Hepatocyte (in vitro differentiated cells): ENCODE measurements at regions not wholly inside any gene's neighbourhood (a gene's known extent, or its start where the extent isn't known, plus 50 kb on each side); places are given as distances from the start of the nearest gene placed in this dataset.
A peak's percentile ranks its signal among the peaks of the same experiment; 100 is the strongest.
"Not testable (repeated sequence)": the region's sequence is repeated elsewhere in the genome, so short reads cannot be mapped to it uniquely, and the experiment has no call there.

Experiments used
- DNase-seq: peaks from one replicate; pipeline ENCODE4 v3.0.0-alpha.2; 2016; ENCODE audit warnings: low spot score
- H2AFZ ChIP-seq: fragments of 200-600 bp; sonication (generic); 2 replicates; pipeline ENCODE4 v1.6.0; 2016; ENCODE audit warnings: antibody characterized with exemption, mild to moderate bottlenecking
- H3K27ac ChIP-seq: fragments of 200-600 bp; sonication (generic); 2 replicates; pipeline ENCODE4 v1.5.1; 2016; ENCODE audit warnings: mild to moderate bottlenecking
- H3K27me3 ChIP-seq: fragments of 200-600 bp; sonication (generic); 2 replicates; pipeline ENCODE4 v1.6.1; 2016
- H3K36me3 ChIP-seq: fragments of 200-600 bp; sonication (generic); replicated peaks from 2 replicates; pipeline ENCODE4 v1.5.1; 2016; ENCODE audit warnings: low read depth; ENCODE audit not compliant: insufficient read depth
- H3K4me1 ChIP-seq: fragments of 200-600 bp; sonication (generic); 2 replicates; pipeline ENCODE4 v1.5.1; 2016; ENCODE audit warnings: mild to moderate bottlenecking, moderate library complexity; ENCODE audit not compliant: insufficient read depth
- H3K4me2 ChIP-seq: fragments of 200-600 bp; sonication (generic); 2 replicates; pipeline ENCODE4 v1.6.0; 2016
- H3K4me3 ChIP-seq: fragments of 200-600 bp; sonication (generic); 2 replicates; pipeline ENCODE4 v1.5.1; 2016; ENCODE audit warnings: mild to moderate bottlenecking
- H3K79me2 ChIP-seq: fragments of 200-600 bp; sonication (generic); 2 replicates; pipeline ENCODE4 v1.6.0; 2017; ENCODE audit warnings: mild to moderate bottlenecking
- H3K9me2 ChIP-seq: fragments of 200-600 bp; sonication (generic); replicated peaks from 2 replicates; pipeline ENCODE4 v1.6.0; 2017; ENCODE audit warnings: mild to moderate bottlenecking; ENCODE audit not compliant: insufficient read depth
- H3K9me3 ChIP-seq: fragments of 200-600 bp; sonication (generic); 2 replicates; pipeline ENCODE4 v1.5.1; 2016; ENCODE audit warnings: low read depth, mild to moderate bottlenecking
- H4K20me1 ChIP-seq: fragments of 200-600 bp; sonication (generic); 2 replicates; pipeline ENCODE4 v1.6.0; 2016; ENCODE audit warnings: mild to moderate bottlenecking; ENCODE audit not compliant: insufficient read depth, poor library complexity, severe bottlenecking
- EZH2 ChIP-seq: fragments of 200-600 bp; sonication (generic); IDR thresholded peaks from 2 replicates; pipeline ENCODE4 v1.6.1; 2016; ENCODE audit warnings: antibody characterized with exemption, mild to moderate bottlenecking, borderline replicate concordance
- EZH2phosphoT487 ChIP-seq: fragments of 200-600 bp; sonication (generic); IDR thresholded peaks from one replicate; pipeline ENCODE4 v1.6.1; 2018; ENCODE audit warnings: antibody characterized with exemption, mild to moderate bottlenecking, low read depth, moderate library complexity; ENCODE audit not compliant: unreplicated experiment, severe bottlenecking
- WGBS: methylation state at CpG from one replicate; pipeline ENCODE4 v1.1.6; 2016; ENCODE audit warnings: low lambda C conversion rate; ENCODE audit errors: missing lambda C conversion rate; 5-methylcytosine and 5-hydroxymethylcytosine counted together
- TF ChIP-seq, protein P1 (sequence below): fragments of 200-600 bp; sonication (generic); IDR thresholded peaks from 2 replicates; pipeline ENCODE4 v1.5.1; 2016; ENCODE audit warnings: antibody characterized with exemption, mild to moderate bottlenecking; ENCODE audit not compliant: poor library complexity

- no peaks in the 10 kb centered on the region for H3K79me2 ChIP-seq
- peak overlapping the region; percentile 13 for H3K4me2 ChIP-seq
- no peak for TF ChIP-seq EZH2
- TF ChIP-seq, protein P1, sequence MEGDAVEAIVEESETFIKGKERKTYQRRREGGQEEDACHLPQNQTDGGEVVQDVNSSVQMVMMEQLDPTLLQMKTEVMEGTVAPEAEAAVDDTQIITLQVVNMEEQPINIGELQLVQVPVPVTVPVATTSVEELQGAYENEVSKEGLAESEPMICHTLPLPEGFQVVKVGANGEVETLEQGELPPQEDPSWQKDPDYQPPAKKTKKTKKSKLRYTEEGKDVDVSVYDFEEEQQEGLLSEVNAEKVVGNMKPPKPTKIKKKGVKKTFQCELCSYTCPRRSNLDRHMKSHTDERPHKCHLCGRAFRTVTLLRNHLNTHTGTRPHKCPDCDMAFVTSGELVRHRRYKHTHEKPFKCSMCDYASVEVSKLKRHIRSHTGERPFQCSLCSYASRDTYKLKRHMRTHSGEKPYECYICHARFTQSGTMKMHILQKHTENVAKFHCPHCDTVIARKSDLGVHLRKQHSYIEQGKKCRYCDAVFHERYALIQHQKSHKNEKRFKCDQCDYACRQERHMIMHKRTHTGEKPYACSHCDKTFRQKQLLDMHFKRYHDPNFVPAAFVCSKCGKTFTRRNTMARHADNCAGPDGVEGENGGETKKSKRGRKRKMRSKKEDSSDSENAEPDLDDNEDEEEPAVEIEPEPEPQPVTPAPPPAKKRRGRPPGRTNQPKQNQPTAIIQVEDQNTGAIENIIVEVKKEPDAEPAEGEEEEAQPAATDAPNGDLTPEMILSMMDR: no peak
- TF ChIP-seq EZH2phosphoT487: no peak
- no peaks in the 10 kb centered on the region for H3K9me3 ChIP-seq
- H4K20me1 ChIP-seq: no peaks in the 10 kb centered on the region
- peaks cover 28% of the 10 kb centered on the region for H3K4me1 ChIP-seq
- no peaks in the 10 kb centered on the region for H3K36me3 ChIP-seq
- no peaks in the 10 kb centered on the region for H3K27me3 ChIP-seq
- no peak for DNase-seq
- no peak overlapping the region for H3K4me3 ChIP-seq
- no peak overlapping the region for H2AFZ ChIP-seq
- no peaks in the 10 kb centered on the region for H3K9me2 ChIP-seq
- H3K27ac ChIP-seq: peak overlapping the region; percentile 82
- WGBS: 85% methylated on average over 6 of the region's 6 CpGs
Observed at GRCh38 chr20:50447102-50447804, 62.9 kb upstream of the PTPN1 start.

DNA sequence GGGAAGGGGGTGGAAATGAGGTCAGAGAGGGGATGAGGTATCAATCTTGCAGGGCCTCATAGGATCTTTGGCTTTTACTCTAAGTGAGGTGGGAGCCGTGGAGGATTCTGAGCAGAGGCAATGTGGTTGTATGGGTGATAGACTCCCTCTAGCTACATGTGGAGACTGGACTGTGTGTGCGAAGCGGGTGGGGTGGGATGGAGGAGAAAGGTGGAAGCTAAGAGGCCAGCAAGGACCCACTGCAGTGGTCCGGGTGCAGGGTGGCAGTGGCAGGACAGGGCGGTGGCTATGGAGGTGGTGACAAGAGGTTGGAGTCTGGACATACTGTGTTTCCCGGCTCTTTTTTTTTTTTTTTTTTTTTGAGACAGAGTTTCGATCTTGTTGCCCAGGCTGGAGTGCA is 62.4 kb upstream of the PTPN1 start:
- Histone ChIP-seq H3K9me3 (no peaks in the 10 kb centered on the region), H3K9me2 (no peaks in the 10 kb centered on the region), H3K36me3 (no peaks in the 10 kb centered on the region), H3K4me3 (no peak overlapping the region), H2AFZ (no peak overlapping the region), H3K27me3 (no peaks in the 10 kb centered on the region), H3K4me2 (no peak overlapping the region), H3K79me2 (no peaks in the 10 kb centered on the region), H3K4me1 (peaks cover 26% of the 10 kb centered on the region), H3K27ac (no peak overlapping the region), H4K20me1 (no peaks in the 10 kb centered on the region)
- WGBS: 100% methylated on average over 6 of the region's 7 CpGs
- no peak for TF ChIP-seq EZH2
- TF ChIP-seq, protein P1: no peak
- TF ChIP-seq EZH2phosphoT487: no peak
- no peak for DNase-seq

DNA sequence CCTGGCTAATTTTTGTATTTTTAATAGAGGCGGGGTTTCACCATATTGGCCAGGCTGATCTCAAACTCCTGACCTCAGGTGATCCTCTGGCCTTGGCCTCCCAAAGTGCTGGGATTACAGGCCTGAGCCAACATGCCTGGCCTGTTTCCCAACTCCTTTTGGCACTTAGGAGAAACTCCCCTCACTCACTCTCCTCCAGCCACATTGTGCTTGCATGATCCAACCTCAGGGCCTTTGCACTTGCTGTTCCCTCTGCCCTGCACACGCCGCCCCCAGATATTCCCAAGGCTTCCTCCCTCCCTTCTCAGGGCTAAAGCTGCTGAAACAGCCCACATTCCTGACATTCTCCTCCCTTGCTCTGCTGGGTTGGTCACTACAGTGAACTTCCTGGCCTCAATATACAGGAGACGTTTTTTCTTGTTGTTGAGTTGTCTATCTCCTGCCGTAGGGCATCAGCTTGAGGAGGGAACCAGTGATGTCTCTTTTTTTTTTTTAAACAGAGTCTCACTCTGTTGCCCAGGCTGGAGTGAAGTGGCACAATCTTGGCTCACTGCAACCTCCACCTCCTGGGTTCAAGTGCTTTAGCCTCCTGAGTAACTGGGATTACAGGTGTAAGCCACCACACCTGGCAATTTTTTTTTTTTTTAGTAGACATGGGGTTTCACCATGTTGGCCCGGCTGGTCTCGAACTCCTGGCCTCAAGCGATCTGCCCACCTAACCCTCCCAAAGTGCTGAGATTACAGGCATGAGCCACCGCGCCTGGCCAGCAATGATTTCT is 61.4 kb upstream of the PTPN1 start:
- H3K36me3 ChIP-seq, H3K27me3 ChIP-seq, H3K9me2 ChIP-seq, H4K20me1 ChIP-seq, H2AFZ ChIP-seq, H3K9me3 ChIP-seq, H3K79me2 ChIP-seq, H3K4me2 ChIP-seq, H3K4me3 ChIP-seq, DNase-seq: not testable (repeated sequence)
- peak overlapping the region; percentile 3 for H3K27ac ChIP-seq
- H3K4me1 ChIP-seq: peaks cover 24% of the 10 kb centered on the region
- 86% methylated on average over 10 of the region's 10 CpGs for WGBS

DNA sequence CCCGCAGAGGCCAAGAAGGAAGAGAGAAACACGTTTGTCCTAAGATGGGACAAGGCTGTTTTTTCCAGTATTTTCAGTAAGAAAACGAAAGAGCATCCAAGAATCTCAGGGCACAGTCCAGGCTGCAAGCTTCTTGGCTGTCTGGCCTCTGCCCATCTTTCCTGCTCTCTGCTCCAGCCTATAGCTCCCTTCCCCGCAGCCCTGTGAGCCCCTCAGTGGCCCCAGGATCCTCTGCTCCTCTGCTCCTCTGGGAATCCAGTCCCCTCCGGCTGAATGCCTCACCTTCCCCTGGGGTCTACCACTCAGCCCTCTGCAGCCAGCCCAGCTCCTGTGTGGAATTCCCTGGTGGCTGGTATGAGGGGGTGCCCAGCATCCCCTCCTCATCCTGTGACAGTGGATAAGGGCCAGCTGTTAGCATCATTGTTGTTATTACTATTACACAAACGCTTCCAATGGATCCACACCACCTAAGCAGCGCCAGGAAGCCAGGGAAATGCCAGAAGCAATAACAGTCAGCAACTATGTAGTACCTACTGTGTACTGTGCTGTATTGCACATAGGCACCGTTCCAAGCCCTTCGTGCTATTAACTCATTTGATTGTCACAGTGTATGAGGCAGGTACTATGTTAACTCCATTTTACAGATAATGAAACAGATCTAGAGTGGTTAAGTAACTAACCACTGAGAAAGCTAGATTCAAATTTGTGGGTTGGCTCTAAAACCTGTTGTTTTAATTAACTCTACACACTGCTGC is 60.3 kb upstream of the PTPN1 start:
- DNase-seq: no peak
- Histone ChIP-seq H2AFZ (no peak overlapping the region), H3K4me1 (peaks cover 24% of the 10 kb centered on the region), H3K27ac (peak overlapping the region; percentile 84), H3K4me2 (peak overlapping the region; percentile 71), H3K9me2 (no peaks in the 10 kb centered on the region), H3K36me3 (no peaks in the 10 kb centered on the region), H3K4me3 (no peak overlapping the region), H4K20me1 (no peaks in the 10 kb centered on the region), H3K9me3 (no peaks in the 10 kb centered on the region), H3K79me2 (no peaks in the 10 kb centered on the region), H3K27me3 (no peaks in the 10 kb centered on the region)
- no peak for TF ChIP-seq EZH2phosphoT487
- TF ChIP-seq, protein P1: no peak
- TF ChIP-seq EZH2: no peak
- 74% methylated on average over 9 of the region's 9 CpGs for WGBS
